Mesothelial cell of epicardium (in vitro differentiated cells): ENCODE measurements at regions not wholly inside any gene's neighbourhood (a gene's known extent, or its start where the extent isn't known, plus 50 kb on each side); places are given as distances from the start of the nearest gene placed in this dataset.

Experiments used
- DNase-seq, 2 experiments: peaks; one replicate each; pipeline ENCODE4 v3.0.0; 2021; ENCODE audit warnings: low spot score in 2 of 2; ENCODE audit not compliant: unreplicated experiment in 2 of 2
- H3K27ac Mint-ChIP-seq: 2 replicates; pipeline ENCODE4 v1.8.0; 2021; ENCODE audit warnings: mixed read lengths
- H3K27me3 Mint-ChIP-seq: 2 replicates; pipeline ENCODE4 v1.8.0; 2021; ENCODE audit warnings: low read depth, mixed read lengths
- H3K36me3 Mint-ChIP-seq: 2 replicates; pipeline ENCODE4 v1.8.0; 2021; ENCODE audit warnings: mixed read lengths
- H3K4me1 Mint-ChIP-seq: 2 replicates; pipeline ENCODE4 v1.8.0; 2021; ENCODE audit warnings: mixed read lengths
- H3K4me3 Mint-ChIP-seq: 2 replicates; pipeline ENCODE4 v1.8.0; 2021; ENCODE audit warnings: mild to moderate bottlenecking, moderate library complexity, mixed read lengths
- H3K9me3 Mint-ChIP-seq: 2 replicates; pipeline ENCODE4 v1.8.0; 2021; ENCODE audit warnings: mixed read lengths
- TF ChIP-seq, protein P1 (sequence below): fragments of 200-600 bp; sonication (generic); IDR thresholded peaks from one replicate; pipeline ENCODE4 v1.5.0; 2021; ENCODE audit warnings: antibody characterized with exemption; ENCODE audit not compliant: unreplicated experiment

DNA sequence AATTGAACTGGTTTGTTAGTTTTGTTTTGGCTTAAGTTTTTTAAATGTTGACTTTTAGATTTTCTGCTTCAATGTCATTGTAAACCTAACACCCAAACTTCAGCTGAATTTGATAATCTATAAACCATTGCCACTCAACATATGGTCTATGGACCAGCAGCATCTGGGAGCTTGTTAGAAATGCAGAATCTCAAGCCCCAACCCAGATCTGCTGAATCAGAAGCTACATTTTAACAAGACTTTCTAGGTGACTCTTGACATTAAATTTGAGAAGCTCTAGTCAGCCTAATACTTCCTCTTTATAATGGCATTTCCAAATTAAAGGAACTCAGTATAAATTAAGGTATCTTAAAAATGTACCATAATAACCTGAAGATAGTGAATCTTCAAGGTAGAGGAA, 96.5 kb upstream of the THRB start:
- H3K4me3 Mint-ChIP-seq, result no peak overlapping the region
- TF ChIP-seq, protein P1, sequence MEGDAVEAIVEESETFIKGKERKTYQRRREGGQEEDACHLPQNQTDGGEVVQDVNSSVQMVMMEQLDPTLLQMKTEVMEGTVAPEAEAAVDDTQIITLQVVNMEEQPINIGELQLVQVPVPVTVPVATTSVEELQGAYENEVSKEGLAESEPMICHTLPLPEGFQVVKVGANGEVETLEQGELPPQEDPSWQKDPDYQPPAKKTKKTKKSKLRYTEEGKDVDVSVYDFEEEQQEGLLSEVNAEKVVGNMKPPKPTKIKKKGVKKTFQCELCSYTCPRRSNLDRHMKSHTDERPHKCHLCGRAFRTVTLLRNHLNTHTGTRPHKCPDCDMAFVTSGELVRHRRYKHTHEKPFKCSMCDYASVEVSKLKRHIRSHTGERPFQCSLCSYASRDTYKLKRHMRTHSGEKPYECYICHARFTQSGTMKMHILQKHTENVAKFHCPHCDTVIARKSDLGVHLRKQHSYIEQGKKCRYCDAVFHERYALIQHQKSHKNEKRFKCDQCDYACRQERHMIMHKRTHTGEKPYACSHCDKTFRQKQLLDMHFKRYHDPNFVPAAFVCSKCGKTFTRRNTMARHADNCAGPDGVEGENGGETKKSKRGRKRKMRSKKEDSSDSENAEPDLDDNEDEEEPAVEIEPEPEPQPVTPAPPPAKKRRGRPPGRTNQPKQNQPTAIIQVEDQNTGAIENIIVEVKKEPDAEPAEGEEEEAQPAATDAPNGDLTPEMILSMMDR, result no peak

GRCh38 chr3:24591661-24592555, 97.3 kb upstream of the THRB start:
- no peaks in the 10 kb centered on the region for H3K9me3 Mint-ChIP-seq
- no peak overlapping the region for H3K27ac Mint-ChIP-seq
- peaks cover 4% of the 10 kb centered on the region for H3K27me3 Mint-ChIP-seq
- DNase-seq, result no peak
- no peak overlapping the region for H3K4me3 Mint-ChIP-seq
- no peaks in the 10 kb centered on the region for H3K36me3 Mint-ChIP-seq
- H3K4me1 Mint-ChIP-seq, result peaks cover 24% of the 10 kb centered on the region
- TF ChIP-seq, protein P1, result no peak

More for the DNA sequence above, 96.5 kb upstream of the THRB start:
- DNase-seq, result no peak
- peaks cover 24% of the 10 kb centered on the region for H3K4me1 Mint-ChIP-seq
- no peaks in the 10 kb centered on the region for H3K9me3 Mint-ChIP-seq
- H3K27me3 Mint-ChIP-seq, result peaks cover 10% of the 10 kb centered on the region
- H3K27ac Mint-ChIP-seq, result no peak overlapping the region
- H3K36me3 Mint-ChIP-seq, result no peaks in the 10 kb centered on the region

DNA sequence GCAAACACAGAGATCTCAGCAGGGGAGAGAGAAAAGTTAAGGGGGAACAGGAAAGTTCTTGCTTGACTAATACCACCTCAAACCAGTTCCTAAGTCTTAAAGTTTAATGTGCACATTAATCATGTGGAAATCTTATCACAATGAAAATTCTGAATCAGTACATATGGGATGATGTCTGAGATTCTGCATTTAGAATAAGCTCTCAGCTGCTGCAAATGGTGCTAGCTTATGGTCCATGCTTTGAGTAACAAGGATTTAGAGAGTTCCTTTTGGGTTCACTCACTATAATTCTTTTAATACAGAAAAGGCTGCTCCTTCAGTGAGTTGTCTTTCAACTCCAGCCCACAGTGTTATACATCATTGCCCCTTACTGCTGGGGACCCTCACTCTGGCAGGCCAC, 99.5 kb upstream of the THRB start:
- H3K27me3 Mint-ChIP-seq, result no peaks in the 10 kb centered on the region
- no peak overlapping the region for H3K27ac Mint-ChIP-seq
- H3K4me3 Mint-ChIP-seq, result no peak overlapping the region
- H3K4me1 Mint-ChIP-seq, result peaks cover 20% of the 10 kb centered on the region
- TF ChIP-seq, protein P1, result no peak
- DNase-seq, result no peak
- no peaks in the 10 kb centered on the region for H3K9me3 Mint-ChIP-seq
- H3K36me3 Mint-ChIP-seq, result no peaks in the 10 kb centered on the region

DNA sequence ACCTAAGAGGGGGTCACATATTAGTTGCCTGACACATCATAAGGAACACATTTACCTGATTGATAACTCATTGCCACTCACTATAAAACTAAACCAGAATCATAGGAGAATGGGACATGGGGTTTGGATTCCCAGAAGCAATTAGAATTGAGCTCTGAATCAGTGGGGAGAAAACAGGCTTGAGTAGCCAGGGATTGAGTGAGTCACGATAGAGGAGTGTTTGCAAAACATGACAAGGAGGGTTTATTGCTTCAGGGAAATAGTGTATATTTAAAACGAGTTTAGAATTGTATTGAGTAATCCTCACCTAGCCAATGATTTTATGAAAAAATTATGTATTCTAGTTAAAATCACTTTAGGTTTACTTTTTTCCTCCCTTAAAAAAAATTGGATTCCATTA, 101.1 kb upstream of the THRB start:
- Mint-ChIP-seq H3K4me3 (no peak overlapping the region), H3K27me3 (no peaks in the 10 kb centered on the region), H3K36me3 (no peaks in the 10 kb centered on the region), H3K4me1 (peaks cover 13% of the 10 kb centered on the region), H3K27ac (no peak overlapping the region), H3K9me3 (no peaks in the 10 kb centered on the region)
- no peak for DNase-seq
- TF ChIP-seq, protein P1, result no peak

DNA sequence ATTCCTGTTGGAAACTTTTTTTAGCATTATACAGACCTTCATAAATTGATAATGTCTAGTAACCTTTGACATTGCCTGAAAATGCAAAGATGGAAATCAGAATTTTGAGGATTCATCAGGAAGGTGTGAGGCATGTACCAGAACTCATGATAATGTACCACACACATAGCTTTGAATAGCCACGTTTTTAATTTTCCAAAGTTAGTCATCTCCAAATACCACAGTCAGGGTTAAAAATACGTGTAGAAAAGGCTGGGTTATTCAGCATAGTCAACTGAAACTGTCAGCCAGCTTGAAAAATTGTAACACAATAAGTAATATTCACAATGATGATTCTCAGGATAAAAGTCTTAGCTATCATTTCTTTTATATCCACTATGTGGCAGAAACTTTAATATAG, 102.0 kb upstream of the THRB start:
- DNase-seq, result no peak
- no peaks in the 10 kb centered on the region for H3K27me3 Mint-ChIP-seq
- TF ChIP-seq, protein P1, result no peak
- H3K4me3 Mint-ChIP-seq, result no peak overlapping the region
- H3K9me3 Mint-ChIP-seq, result no peaks in the 10 kb centered on the region
- H3K36me3 Mint-ChIP-seq, result no peaks in the 10 kb centered on the region
- H3K27ac Mint-ChIP-seq, result no peak overlapping the region
- H3K4me1 Mint-ChIP-seq, result peaks cover 13% of the 10 kb centered on the region
